Activated CD4-positive, alpha-beta T cell treated with anti-CD3 and anti-CD28 coated beads, Interleukin-2, amount 50 U/mL, for 4 hours (primary cell): ENCODE measurements at regions not wholly inside any gene's neighbourhood (a gene's known extent, or its start where the extent isn't known, plus 50 kb on each side); places are given as distances from the start of the nearest gene placed in this dataset.

ENCODE experiments used
- DNase-seq, 2 experiments: peaks; one replicate each; pipeline ENCODE4 v3.0.0-alpha.2; 2020

DNA sequence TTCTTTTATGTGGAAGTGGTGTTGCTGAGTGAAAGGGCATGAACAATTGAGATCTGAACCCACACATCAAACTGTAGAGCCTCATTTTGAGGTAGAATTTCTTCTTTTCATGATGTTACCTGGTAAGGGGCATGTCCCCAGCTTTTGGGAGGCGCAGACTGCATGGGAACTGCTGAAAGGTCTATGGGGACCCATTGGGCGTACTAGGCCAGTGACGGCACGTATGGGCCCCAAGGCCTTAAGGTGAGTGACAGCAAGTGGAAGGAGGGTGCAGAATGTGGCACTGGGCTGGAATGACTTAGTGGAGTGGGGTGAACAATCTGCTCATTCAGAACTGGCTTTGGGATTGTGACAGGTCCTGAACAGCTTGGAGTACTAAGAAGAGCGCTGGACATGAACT, 123.6 kb upstream of the RGMA start:
- no peak for DNase-seq

DNA sequence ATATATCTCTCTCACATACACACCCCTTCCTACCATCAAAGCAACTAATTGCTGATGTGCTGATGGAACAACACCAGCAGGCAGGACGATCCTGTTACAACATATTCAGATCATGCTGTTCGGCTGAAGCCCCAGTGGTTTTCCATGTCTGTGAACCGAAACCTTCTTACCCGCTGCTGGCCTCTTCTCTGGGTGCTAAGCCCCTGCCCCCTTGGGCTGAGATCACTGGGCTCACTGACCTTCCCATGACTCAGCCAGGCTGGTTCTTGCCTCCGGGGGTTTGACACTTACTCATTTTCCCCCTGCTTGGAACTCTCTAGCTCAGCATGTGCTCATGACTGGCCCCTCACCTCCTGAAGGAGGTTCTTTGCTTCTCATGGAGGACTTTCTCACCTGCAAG, 122.0 kb upstream of the RGMA start:
- DNase-seq, result no peak

DNA sequence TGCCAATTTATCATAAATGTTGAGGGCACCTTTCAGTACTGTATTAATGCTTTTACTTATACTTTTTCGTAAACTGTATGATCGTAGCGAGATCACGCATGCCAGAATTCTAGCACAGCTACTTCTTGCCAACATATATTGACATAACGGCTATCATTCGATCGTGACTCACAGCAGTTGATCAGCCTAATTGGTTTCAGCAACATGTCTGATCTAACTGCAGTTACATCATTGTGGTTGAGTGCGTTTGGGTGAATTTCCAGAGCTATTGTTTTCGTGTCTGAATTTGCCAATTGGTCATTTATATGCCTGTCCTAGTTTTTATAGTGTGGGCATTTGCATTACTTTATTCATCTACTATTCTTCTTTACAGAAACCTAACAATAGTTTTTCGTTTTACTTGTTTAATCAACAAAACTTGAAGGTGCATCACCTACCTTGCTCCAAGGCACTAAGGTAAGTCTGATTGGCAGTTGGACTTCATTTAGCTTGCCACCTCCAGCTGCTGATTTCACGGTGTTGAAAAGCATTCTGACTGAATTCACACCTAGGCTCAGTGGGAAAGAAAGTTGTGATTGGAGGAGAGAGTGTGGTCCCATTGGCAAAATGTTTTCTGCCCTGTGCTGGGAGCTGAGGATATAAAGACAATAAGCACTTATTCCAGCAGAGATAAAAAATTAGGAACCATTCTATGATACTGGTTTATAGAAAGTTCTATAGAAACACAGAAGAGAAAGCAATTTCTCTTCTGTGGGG, 120.9 kb upstream of the RGMA start:
- no peak for DNase-seq

DNA sequence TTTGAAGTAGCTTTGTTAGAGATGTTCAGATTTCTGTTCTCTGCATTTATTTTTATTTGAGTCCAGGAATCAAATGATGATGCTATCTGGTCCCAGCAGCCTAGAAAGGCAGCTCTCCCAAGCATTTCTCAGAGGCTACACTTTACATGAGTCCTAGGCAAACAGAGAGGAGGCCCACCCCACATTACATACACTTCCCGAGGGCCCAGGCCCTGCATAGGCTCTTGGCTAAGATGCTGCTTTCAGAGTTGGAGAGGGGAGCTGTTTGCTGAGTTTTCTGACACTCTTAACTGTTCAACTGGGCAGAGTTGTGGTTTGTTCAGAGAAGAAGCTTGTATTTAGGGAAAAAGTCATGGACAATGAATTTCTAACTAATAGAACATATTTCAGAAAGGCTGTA, 117.9 kb upstream of the RGMA start:
- no peak for DNase-seq

DNA sequence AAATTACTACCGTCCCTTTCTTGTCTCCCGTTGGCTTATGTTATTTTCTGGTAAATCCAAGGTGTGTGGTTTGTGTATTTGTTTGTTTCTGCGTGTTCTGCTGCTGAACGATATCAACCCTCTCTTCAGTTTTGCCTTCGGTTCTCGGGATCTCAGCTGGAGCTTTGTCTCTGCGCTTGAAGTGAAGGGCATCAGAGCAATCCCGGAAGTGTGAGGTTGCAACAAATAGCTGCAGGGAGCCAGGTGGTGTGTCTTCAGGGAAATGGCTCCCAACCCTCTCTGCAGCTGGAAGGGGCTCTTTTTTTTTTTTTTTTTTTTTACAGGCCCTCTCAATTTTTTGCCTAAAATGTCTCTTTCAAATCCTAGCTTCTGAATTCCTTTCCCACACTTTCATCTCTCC, 116.4 kb upstream of the RGMA start:
- DNase-seq, result no peak

DNA sequence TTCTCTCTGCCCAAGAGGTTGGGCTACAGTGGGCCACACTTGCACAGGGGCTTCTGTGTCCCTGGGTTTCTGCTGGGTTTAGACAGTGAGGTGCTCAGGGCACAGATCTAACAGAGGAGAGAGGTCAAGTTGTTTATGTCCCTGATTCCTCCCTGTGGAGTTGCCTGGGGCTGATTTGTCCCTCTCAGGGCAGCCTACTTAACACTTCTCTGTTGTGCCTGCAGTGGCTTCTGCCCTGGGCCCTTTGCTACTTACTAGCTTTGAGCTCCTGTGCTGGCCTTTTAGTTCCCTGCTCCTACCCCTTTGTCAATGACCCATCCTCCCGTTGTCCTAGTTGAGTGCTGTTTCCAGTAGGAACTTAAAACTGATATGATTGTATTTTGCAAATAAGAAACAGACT, 114.0 kb upstream of the RGMA start:
- no peak for DNase-seq

DNA sequence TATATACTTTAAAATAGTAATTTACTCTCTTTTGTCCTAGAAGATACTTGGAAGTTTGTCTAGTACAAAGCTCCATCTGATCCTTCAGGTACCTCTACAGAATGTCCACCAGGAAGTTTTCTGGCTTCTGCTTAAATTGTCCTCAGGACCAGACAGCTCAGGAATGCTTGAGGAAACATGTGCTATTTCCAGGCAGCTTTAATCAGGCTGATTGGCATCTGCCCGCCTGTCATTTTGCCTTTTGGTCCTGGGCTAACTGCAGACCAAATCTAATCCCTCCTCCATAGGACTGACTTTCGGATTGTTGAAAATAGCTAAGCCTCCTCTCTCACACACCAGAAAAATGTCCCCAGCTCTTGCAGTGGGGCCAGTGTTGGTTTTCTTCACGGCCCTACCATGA, 113.4 kb upstream of the RGMA start:
- DNase-seq, result no peak

DNA sequence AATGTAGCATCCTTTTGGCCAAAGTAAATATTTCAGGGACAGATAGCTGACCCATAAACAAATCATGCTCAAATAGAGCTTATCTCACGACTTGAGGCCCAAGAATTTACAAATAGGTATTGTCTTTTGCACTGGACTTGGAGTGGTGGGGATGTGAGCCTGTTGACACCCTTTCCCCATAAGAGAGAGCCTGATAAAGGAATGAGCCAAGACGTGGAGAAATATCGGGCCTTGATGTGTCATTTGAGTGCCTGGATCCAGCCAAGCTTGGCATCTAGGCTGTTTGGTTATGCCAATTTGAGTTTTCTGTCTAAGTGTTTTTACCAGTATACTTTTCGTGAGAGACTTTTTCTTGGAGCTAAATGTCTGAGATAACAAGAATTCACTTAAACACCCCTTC, 112.9 kb upstream of the RGMA start:
- no peak for DNase-seq

DNA sequence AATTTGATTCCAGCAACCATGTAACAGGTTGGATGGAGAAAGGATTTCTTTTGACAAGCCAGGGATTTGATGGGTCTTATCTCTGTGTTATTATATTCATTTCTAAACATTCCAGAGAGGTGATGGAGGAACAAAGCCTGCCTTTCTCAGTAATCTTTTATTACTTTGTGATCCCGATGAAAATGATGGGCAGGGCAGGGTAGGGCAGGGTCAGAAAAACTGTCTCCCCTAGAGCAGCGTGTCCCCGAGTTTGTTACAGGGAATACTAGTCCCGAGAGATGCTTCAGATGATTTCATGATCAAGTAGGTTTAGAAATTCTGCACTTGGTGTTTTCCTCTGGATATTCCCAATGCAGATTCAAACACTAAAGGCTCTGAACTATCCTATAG, 111.8 kb upstream of the RGMA start:
- DNase-seq, result no peak

DNA sequence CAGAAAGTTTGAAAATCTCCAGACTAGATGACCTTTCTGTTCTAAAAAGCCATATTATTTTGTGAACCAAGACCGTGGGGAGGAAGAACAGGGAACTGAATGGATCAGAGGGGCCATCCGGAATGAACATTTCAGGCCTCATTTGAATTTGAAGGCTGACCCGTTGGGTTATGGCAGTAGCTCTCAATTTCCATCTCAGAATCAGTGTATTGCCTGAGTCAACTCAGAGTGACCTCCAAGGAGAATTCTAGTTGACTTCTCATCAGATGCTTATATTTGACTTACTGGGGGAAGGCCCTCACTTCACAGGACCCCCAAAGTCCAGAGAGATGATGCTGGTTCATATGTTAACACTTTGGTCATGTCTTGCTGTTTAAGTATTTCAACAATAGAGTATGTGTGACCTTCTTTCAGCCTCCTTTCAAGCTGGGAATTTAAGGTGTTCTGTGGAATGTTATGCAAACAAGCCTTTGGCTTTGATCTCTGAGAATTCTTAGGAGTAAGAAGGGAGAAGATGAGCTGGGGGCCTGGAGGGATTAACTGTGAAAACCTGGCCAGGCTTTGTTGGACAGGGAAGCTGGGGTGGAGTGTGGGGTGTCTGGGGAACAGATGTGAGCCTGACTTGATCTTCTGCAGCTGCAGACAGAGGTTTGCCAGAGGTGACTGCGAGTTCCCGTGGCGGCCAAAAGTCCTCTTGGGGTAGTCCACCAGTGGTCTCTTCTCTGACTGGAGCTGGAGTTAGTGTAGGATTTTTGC, 111.2 kb upstream of the RGMA start:
- DNase-seq, result no peak

DNA sequence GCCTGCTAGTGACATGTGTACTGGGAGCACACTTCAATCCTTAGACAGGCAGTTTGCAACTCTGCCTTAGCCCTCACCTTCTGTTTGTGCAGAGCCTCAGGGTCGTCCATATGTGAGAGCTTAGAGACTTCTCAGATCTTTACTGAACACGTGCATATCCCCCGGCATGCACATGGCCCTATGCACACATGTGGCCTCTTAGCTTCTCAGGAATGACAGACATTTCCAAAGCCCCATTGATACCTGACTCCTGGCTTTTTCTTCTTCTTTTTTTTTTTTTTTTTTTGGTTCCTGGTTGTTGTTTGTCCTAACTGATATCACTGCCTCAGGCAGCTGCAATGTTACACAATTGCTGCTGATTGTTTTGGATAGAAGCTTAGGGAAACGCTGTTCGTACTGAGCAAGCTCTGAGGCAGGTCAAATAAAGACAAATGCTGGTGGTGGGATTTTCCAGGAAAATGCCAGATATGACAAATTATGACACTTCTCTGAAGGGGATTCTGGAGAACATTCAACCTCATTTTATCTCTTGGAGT, 107.2 kb upstream of the RGMA start:
- no peak for DNase-seq

DNA sequence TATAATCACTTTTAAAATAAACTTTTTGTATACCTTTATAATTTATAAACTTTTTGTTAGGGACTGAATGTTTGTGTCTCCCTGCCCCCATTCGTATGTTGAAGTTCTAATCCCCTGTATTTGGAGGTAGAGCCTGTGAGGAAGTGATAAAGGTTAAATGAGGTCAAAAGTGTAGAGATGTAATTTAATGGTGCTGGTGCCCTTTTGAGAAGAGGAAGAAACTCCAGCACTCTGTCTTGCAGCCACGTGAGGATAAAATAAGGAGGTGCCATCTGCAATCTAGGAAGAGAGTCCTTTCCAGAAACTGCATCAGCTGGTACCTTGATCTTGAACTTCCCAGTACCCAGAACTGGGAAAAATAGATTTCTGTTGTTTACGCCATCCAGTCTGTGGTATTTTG, 106.1 kb upstream of the RGMA start:
- DNase-seq, result no peak

DNA sequence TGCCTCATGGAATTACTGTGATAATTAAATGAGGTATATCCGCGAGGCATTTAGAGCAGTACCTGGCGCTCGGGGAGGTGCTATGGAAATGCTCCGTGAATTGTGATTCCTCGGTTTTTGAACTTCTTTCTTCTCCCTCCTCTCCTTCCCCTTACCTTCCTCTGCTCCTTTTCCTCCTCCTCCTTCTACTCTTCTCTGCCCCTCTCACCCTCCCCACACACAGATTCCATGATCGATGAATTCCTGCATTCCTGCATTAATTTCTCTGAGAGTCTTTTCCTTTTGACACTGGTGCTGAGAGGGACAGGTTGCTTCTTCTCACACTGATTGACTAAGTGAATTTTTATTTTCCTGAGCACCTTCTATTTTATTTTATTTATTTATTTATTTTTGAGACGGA, 101.2 kb upstream of the RGMA start:
- DNase-seq, result no peak

DNA sequence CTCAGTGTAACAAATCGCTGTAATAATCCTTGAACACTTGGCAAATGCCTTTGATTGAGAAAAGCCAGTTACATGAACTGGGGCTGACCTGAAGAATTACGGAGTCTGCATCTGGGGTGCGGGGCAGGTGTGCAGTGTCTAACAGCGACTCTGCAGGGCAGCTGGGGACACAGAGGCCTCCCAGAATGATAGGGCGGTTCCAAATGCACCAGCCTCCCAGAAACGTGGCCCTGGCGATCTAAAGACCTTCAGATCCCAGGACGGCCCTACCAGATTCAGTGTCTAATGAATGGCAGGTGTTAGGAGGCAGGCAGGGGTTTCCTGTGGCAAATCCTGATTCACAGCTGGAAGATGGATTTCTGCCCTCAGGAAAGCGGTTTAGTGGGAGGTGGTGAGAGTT, 100.5 kb upstream of the RGMA start:
- DNase-seq, result no peak

DNA sequence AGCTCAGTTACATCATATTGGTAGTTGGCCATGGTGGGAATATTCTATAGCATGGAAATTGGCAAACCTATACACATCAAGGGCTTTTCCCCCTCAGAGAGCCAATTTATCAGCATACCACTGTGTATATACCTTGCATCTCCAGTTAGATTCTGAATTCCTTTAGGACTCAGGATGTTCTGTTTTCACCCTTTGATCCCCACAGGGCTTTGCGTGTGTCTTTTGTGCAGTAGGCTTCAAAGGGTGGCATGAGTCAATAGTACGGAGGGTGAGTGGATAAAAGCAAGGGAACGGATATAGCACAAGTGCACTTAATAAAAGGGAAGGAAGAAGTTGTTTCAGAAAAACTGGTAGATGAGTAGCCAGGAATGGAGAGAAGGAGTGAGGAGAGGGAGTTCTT, 99.2 kb upstream of the RGMA start:
- DNase-seq, result no peak

DNA sequence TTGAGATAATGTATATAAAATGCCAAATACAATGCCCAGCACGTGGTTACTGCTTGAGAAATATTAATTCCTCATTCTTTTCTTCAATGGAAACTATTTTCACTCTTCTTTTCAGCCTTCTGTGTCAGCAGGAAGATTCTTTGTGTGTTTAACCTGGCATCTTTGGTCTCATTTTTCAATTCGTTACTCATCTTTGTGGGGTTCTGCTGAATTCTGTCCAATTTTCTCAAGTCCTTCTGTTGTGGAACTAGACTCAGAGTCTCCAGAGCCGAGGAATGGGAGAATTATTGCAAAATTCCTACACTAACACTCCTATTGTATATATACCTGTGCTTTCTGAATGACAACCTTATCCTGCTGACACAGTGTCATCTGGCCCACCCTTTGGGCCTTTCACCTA, 96.8 kb upstream of the RGMA start:
- DNase-seq, result no peak

DNA sequence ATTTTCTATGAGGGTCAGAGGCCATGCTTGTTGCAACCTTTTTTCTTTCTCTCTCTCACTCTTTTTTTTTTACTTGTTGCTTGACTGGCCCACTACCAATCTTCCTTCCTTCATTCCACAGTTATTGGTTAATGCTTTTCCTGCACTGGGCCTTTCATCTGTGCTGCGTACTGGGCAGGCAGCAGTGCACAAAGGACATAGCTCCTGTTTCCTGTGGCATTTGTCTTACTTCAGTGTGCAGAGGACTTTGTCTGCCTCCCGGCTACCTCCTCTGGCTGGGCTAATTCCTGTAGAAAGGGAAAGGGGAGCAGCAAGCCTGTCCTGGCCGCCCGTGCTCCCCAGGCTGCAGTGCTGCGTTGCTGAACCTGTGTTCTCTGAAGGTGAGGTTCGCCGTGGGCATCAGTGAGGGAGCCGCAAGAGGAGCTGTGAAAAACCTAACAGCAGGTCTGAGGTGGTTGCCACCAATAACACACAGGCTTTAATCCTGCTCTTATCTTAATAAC, 93.7 kb upstream of the RGMA start:
- DNase-seq, result no peak

DNA sequence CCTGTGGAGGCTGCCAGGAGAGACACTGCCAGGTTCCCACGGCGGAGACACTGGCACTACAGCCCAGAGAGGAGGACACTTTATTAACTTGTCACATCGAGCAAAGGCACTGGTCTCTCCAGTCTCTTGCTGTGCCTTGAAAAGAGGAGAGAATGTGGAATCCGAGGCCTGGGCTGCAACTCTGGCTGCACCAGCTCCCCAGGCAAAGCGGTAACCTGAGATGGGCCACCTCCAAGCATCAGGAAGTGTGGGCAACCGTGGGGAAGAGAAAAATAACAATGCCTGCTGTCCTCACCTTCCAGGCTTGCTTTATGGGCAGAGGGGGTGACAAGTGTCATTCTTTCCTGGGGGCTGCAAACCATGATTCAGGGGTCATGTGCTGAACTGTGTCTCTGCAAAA, 91.6 kb upstream of the RGMA start:
- no peak for DNase-seq

DNA sequence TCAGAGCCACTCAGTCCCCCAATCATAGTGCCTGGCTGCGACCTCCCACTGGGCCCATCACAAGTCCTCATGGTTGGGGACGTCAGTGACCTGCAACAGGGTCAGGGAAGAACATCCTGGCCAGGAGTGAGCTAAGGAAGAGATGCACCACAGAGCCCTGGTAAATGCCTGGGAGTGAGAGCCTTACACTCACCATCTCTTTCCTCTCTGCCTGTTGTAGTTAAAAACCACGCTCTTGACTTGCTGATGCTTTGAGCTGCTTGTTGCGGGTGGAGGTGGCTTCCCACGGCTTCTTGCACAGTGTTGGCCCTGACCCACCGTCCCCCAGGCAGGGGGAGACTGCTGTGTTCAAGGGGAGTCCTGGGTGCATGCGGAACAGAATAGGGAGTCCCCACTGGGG, 91.1 kb upstream of the RGMA start:
- no peak for DNase-seq

DNA sequence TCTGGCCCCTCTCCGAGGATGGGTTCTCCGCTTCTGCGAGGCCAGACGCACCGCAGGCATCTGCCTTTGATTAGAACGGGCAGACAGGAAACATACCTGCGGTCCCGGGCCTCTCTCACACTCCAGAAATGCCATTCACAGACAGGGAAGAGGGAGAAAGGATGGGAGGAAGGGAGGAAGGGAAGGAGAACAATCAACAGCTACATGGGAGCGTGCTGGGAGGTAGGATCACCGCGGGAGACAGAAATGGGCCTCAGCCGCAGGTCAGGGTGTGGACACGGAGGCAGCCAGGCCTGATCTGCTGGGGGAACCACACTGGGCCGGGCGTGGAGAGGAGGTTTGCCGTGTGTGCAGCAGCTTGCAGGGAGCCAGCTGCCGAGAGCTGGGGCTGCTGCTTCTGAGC, 90.7 kb upstream of the RGMA start:
- no peak for DNase-seq

DNA sequence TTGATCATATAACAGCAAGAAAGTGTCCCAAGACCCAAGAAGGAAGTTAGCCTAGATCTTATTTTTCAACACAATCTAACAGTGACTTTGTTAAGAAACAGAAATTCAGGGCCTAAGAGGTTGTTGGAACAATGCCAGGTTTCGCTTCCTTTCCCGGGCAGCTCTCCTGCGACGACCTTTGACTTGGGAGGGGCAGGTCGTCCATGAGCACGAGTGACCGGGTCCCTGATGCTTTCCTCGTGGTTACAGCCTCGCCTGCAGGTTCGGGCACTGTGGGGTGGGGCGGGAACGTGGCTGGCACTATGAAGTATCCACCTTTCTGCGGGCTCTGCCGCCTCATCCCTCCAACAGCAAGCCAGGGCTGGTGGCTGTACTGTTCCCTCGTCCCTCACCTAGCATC, 90.1 kb upstream of the RGMA start:
- DNase-seq, result no peak

DNA sequence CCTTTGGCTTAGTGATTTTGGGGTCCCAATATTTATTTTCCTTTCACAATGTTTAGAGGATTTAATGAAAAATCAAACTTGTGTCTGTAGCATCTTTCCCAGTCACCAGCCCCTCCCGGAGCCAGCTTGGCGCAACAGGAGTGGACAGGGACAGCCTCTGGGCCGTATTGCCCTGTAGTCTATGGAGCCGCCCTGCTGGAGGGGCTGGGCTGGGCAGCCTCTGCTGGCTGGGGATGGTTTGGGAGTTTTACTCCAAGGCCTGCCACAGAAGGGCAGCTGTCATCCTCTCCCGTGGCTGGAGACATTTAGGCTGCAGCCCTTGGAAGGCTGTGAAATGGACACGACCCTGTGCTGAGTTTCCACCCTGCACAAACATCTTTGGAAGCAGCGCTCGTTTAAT, 89.4 kb upstream of the RGMA start:
- no peak for DNase-seq

DNA sequence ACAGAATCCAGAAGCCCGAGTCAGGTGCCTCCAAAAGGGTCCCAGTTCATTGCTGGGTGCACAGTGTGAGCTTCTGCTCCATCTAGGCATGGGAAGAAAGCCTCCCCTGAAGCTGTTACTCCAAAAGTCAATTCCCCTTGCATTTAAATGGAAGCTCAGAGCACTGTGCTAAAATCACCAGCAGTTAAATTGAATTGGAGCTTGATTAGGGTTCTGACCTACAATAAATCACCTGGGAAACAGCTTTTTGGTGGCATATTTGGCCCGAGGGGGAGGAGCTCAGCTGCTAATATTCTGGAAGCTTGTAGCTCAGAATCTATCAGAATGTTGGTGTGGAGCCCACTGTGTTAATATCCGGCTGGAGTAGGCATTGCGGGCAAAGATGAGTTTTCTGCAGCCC, 87.1 kb upstream of the RGMA start:
- DNase-seq, result no peak

DNA sequence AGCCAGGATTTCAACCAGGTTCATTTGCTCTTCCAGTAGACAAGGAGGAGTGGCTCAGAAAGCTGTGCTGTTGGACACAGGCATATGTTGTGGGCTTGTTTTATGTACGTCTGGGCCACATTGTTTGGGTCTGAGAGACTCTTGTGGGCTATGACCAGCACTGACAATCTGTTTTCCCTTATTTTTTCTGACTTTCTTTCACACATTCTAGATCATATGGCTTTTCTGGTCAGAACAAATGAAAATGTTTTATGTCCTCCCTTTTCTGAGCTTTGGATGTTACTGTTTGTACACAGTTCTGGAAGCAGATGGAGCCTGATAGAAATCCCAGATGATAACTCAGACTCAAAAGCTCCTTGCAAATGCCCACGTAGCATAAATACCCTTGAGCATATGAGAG, 85.8 kb upstream of the RGMA start:
- DNase-seq, result no peak

DNA sequence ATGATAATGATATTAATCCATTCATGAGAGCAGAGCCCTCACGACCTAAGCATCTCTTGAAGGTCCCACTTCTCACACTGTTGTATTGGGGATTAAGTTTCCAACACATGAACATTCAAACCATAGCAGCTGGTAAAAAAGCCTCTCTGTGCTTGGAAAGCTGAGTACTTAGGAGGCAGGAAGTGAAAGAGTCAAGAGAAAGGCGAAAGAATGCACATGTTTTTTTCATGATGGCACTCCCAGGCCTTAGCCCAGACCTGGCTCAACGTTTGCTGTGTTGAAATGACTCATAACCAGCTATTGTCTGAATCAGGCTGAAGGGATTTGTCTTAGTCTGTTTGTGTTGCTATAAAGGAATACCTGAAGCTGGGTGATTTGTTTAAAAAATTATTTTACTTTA, 84.4 kb upstream of the RGMA start:
- no peak for DNase-seq
